GM12864 (cell line): ENCODE measurements at regions not wholly inside any gene's neighbourhood (a gene's known extent, or its start where the extent isn't known, plus 50 kb on each side); places are given as distances from the start of the nearest gene placed in this dataset.

Source experiments
- DNase-seq: peaks from one replicate; pipeline ENCODE4 v3.0.0-alpha.2; 2011; ENCODE audit warnings: low read depth
- H3K4me3 ChIP-seq: 2 replicates; pipeline ENCODE4 v1.5.1; 2011; ENCODE audit warnings: mild to moderate bottlenecking, low read depth, low read length, control low read depth
- CTCF ChIP-seq: IDR thresholded peaks from 2 replicates; pipeline ENCODE4 v1.5.1; 2011; ENCODE audit warnings: low read depth, mild to moderate bottlenecking, moderate library complexity, low read length, control low read depth, inconsistent platforms; ENCODE audit errors: missing control alignments

- TF ChIP-seq CTCF, result no peak
- H3K4me3 ChIP-seq, result no peak overlapping the region
- DNase-seq, result no peak
Measured at GRCh38 chr16:51853586-51853985, 693.4 kb downstream of the TOX3 start.

GRCh38 chr16:51852892-51853291, 694.1 kb downstream of the TOX3 start:
- DNase-seq, result no peak
- TF ChIP-seq CTCF, result no peak
- no peak overlapping the region for H3K4me3 ChIP-seq

GRCh38 chr16:51851111-51851510, 695.8 kb downstream of the TOX3 start:
- no peak overlapping the region for H3K4me3 ChIP-seq
- no peak for TF ChIP-seq CTCF
- DNase-seq, result no peak

GRCh38 chr16:51849715-51850114, 697.2 kb downstream of the TOX3 start:
- DNase-seq, result no peak
- TF ChIP-seq CTCF, result no peak
- no peak overlapping the region for H3K4me3 ChIP-seq

GRCh38 chr16:51845586-51846305, 694.7 kb upstream of the SALL1 start:
- no peak for TF ChIP-seq CTCF
- no peak overlapping the region for H3K4me3 ChIP-seq
- no peak for DNase-seq

- no peak overlapping the region for H3K4me3 ChIP-seq
- no peak for DNase-seq
- TF ChIP-seq CTCF, result no peak
Measured at GRCh38 chr16:51839727-51840462, 688.8 kb upstream of the SALL1 start.
